Body of pancreas (tissue), 4 donors: ENCODE measurements at regions not wholly inside any gene's neighbourhood (a gene's known extent, or its start where the extent isn't known, plus 50 kb on each side); places are given as distances from the start of the nearest gene placed in this dataset.

ENCODE experiments used
- POLR2A ChIP-seq, 3 donors: fragments of 450-650 bp; IDR thresholded peaks; one replicate each; pipeline ENCODE4 v1.6.1; 2016; ENCODE audit warnings: antibody characterized with exemption in 3 of 3, mild to moderate bottlenecking in 2 of 3
- TF ChIP-seq, protein P1 (sequence below), 7 experiments: fragments of 450-650 bp in 4 of 7; fragments of 200-600 bp in 3 of 7; sonication (generic) in 3 of 7; IDR thresholded peaks; one replicate each; pipeline ENCODE4 v1.5.1; 2016 to 2019; ENCODE audit warnings: antibody characterized with exemption in 7 of 7

DNA sequence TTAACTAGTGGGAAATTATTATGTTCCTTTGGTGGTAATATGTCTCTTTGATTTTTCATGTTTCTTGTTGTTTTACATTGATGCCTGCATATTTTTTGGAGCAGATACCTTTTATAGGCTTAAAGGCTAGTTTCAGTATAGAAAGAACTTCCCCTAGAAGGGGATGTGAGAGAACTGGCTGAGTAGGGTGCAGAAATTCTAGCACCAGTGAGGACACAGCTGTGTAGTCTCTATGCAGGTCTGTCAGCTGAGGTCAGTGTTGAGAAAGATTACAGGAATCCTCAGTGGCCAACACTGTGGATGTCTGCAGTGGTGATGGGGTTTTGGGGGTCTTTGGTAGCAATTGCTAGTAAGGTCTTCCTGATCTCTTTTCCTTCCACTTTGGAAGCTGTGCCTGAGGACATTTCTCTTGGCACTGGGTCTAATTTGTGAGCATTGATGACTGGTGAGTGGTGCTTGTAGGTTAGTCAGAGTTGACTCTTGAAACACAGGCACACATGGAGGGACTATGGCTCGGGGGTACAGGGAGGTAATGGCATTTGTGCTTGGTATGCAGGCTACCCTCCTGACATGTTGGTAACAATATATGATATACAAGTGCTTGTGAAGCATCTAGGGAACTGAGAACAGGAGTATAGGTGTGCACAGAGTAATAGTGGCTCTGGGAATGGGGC lies 221.4 kb downstream of the SPATA31D1 start:
- TF ChIP-seq, protein P1, sequence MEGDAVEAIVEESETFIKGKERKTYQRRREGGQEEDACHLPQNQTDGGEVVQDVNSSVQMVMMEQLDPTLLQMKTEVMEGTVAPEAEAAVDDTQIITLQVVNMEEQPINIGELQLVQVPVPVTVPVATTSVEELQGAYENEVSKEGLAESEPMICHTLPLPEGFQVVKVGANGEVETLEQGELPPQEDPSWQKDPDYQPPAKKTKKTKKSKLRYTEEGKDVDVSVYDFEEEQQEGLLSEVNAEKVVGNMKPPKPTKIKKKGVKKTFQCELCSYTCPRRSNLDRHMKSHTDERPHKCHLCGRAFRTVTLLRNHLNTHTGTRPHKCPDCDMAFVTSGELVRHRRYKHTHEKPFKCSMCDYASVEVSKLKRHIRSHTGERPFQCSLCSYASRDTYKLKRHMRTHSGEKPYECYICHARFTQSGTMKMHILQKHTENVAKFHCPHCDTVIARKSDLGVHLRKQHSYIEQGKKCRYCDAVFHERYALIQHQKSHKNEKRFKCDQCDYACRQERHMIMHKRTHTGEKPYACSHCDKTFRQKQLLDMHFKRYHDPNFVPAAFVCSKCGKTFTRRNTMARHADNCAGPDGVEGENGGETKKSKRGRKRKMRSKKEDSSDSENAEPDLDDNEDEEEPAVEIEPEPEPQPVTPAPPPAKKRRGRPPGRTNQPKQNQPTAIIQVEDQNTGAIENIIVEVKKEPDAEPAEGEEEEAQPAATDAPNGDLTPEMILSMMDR (IDR thresholded peaks at IDR 0.05): no peak
- no peak for TF ChIP-seq POLR2A (IDR thresholded peaks at IDR 0.05)
